ENCODE measurements at regions not wholly inside any gene's neighbourhood (a gene's known extent, or its start where the extent isn't known, plus 50 kb on each side); places are given as distances from the start of the nearest gene placed in this dataset.
A peak's percentile ranks its signal among the peaks of the same experiment; 100 is the strongest.

GRCh38 chr2:186105016-186105724 is 366.6 kb downstream of the FSIP2 start:
- TF ChIP-seq JUND (IDR thresholded peaks at IDR 0.05) (no peak), ATF3 (IDR thresholded peaks at IDR 0.05) (no peak), YY1 (IDR thresholded peaks at IDR 0.05) (no peak), SP1 (IDR thresholded peaks at IDR 0.05) (no peak), TAF1 (conservative IDR thresholded peaks at IDR 0.05) (no peak), NR2F2 (IDR thresholded peaks at IDR 0.05) (no peak)
- no peak for DNase-seq (ENCODE audit: low spot score)
- H3K27ac ChIP-seq (ENCODE audit: low read depth in 1 of 2, low read length in 2 of 2) = no peak overlapping the region
- H3K36me3 ChIP-seq (ENCODE audit: control insufficient read depth in 4 of 4, insufficient read depth in 3 of 4, low read depth in 1 of 4, low read length in 3 of 4) = no peaks in the 10 kb centered on the region
- no peaks in the 10 kb centered on the region for H3K27me3 ChIP-seq (ENCODE audit: control insufficient read depth in 4 of 4, insufficient read depth in 4 of 4, low read length in 3 of 4)
- no peak overlapping the region for H3K4me3 ChIP-seq (ENCODE audit: low read depth in 1 of 3, low read length in 3 of 3)
- peaks cover 0 to 16% (median 3%) of the 10 kb centered on the region in 4 donors for H3K4me1 ChIP-seq (ENCODE audit: control insufficient read depth in 4 of 4, insufficient read depth in 4 of 4, low read length in 3 of 4)
- H3K9me3 ChIP-seq (ENCODE audit: control insufficient read depth in 4 of 4, low read length in 3 of 4) = no peaks in the 10 kb centered on the region
- no peak overlapping the region for H3K9ac ChIP-seq (ENCODE audit: low read depth in 1 of 2, low read length in 2 of 2)
- WGBS = 95% methylated on average over 1 of the region's 1 CpG

GRCh38 chr2:186108470-186108869 is 369.9 kb downstream of the FSIP2 start:
- WGBS = 45% methylated on average over 1 of the region's 1 CpG
- DNase-seq (ENCODE audit: low spot score) = no peak
- H3K27ac ChIP-seq (ENCODE audit: low read depth in 1 of 2, low read length in 2 of 2) = no peak overlapping the region
- H3K36me3 ChIP-seq (ENCODE audit: control insufficient read depth in 4 of 4, insufficient read depth in 3 of 4, low read depth in 1 of 4, low read length in 3 of 4) = no peaks in the 10 kb centered on the region
- peaks cover 0 to 13% (median 1%) of the 10 kb centered on the region in 4 donors for H3K4me1 ChIP-seq (ENCODE audit: control insufficient read depth in 4 of 4, insufficient read depth in 4 of 4, low read length in 3 of 4)
- no peaks in the 10 kb centered on the region for H3K27me3 ChIP-seq (ENCODE audit: control insufficient read depth in 4 of 4, insufficient read depth in 4 of 4, low read length in 3 of 4)
- TF ChIP-seq REST (IDR thresholded peaks at IDR 0.05) (no peak), RXRA (IDR thresholded peaks at IDR 0.05) (peak; percentile 27 to 30), MAX (IDR thresholded peaks at IDR 0.05) (no peak), EGR1 (IDR thresholded peaks at IDR 0.05; ENCODE audit: low read depth in 2 of 2) (no peak), CTCF (IDR thresholded peaks at IDR 0.05; ENCODE audit: low read depth, low read length, missing input control) (no peak), JUND (IDR thresholded peaks at IDR 0.05) (peak in 1 of 2 donors; percentile 10), ATF3 (IDR thresholded peaks at IDR 0.05) (no peak), NR2F2 (IDR thresholded peaks at IDR 0.05) (peak; percentile 28), TAF1 (conservative IDR thresholded peaks at IDR 0.05) (no peak), YY1 (IDR thresholded peaks at IDR 0.05) (no peak), RAD21 (IDR thresholded peaks at IDR 0.05) (peak in 1 of 2 donors; percentile 4), ZBTB33 (IDR thresholded peaks at IDR 0.05) (no peak), FOXA1 (IDR thresholded peaks at IDR 0.05) (no peak), GABPA (IDR thresholded peaks at IDR 0.05 in 1 of 2, conservative IDR thresholded peaks at IDR 0.05 in 1 of 2) (no peak), FOXA2 (IDR thresholded peaks at IDR 0.05) (peak; percentile 47), SP1 (IDR thresholded peaks at IDR 0.05) (peak; percentile 28), HNF4A (conservative IDR thresholded peaks at IDR 0.05) (peak; percentile 78 to 89), HNF4G (IDR thresholded peaks at IDR 0.05) (peak; percentile 59)
- no peaks in the 10 kb centered on the region for H3K9me3 ChIP-seq (ENCODE audit: control insufficient read depth in 4 of 4, low read length in 3 of 4)
- H3K4me3 ChIP-seq (ENCODE audit: low read depth in 1 of 3, low read length in 3 of 3) = no peak overlapping the region
- no peak overlapping the region for H3K9ac ChIP-seq (ENCODE audit: low read depth in 1 of 2, low read length in 2 of 2)

Data from liver (tissue), 8 donors.